ENCODE measurements at regions not wholly inside any gene's neighbourhood (a gene's known extent, or its start where the extent isn't known, plus 50 kb on each side); places are given as distances from the start of the nearest gene placed in this dataset.

DNA sequence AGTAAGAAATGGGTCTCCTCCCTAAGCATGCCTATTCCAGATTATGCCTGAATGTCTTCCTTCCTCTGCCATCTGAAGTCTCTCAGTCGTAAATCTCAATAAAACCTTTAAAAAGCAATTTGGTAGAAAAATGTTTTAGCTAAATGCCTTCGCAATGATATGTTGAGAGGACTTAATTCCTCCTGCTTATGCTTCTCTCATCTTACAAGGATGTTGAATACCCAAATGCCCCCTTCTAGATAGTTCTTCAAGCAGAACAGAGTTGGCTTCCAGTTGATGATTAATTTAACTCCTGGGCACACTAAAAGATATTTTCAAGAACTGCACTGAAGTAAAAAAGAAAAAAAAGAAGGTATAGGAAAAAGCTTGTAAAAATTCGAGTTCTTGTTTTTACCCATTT is 275.0 kb upstream of the SPTLC3 start:
- TF ChIP-seq POLR2A (IDR thresholded peaks at IDR 0.05) = no peak
- TF ChIP-seq, protein P1, sequence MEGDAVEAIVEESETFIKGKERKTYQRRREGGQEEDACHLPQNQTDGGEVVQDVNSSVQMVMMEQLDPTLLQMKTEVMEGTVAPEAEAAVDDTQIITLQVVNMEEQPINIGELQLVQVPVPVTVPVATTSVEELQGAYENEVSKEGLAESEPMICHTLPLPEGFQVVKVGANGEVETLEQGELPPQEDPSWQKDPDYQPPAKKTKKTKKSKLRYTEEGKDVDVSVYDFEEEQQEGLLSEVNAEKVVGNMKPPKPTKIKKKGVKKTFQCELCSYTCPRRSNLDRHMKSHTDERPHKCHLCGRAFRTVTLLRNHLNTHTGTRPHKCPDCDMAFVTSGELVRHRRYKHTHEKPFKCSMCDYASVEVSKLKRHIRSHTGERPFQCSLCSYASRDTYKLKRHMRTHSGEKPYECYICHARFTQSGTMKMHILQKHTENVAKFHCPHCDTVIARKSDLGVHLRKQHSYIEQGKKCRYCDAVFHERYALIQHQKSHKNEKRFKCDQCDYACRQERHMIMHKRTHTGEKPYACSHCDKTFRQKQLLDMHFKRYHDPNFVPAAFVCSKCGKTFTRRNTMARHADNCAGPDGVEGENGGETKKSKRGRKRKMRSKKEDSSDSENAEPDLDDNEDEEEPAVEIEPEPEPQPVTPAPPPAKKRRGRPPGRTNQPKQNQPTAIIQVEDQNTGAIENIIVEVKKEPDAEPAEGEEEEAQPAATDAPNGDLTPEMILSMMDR (IDR thresholded peaks at IDR 0.05) = no peak

All from lower leg skin (tissue), 3 donors.